ENCODE measurements at regions not wholly inside any gene's neighbourhood (a gene's known extent, or its start where the extent isn't known, plus 50 kb on each side); places are given as distances from the start of the nearest gene placed in this dataset.

GRCh38 chr3:117091676-117092075 is 382.1 kb downstream of the TUSC7 start:
- no peak for DNase-seq

GRCh38 chr3:117096549-117096948 is 387.0 kb downstream of the TUSC7 start:
- no peak for DNase-seq

GRCh38 chr3:117097351-117097750 is 387.8 kb downstream of the TUSC7 start:
- DNase-seq, result no peak

GRCh38 chr3:117101697-117102096 is 392.1 kb downstream of the TUSC7 start:
- no peak for DNase-seq

GRCh38 chr3:117102426-117102825 is 392.8 kb downstream of the TUSC7 start:
- DNase-seq, result no peak

GRCh38 chr3:117103675-117104074 is 394.1 kb downstream of the TUSC7 start:
- no peak for DNase-seq

GRCh38 chr3:117104381-117104780 is 394.8 kb downstream of the TUSC7 start:
- no peak for DNase-seq

- no peak for DNase-seq
Observed at GRCh38 chr3:117104792-117105191, 395.2 kb downstream of the TUSC7 start.

GRCh38 chr3:117105686-117106085 is 396.1 kb downstream of the TUSC7 start:
- no peak for DNase-seq

GRCh38 chr3:117106396-117106795 is 396.8 kb downstream of the TUSC7 start:
- no peak for DNase-seq

GRCh38 chr3:117107946-117108345 is 398.4 kb downstream of the TUSC7 start:
- DNase-seq, result no peak

- DNase-seq, result no peak
Observed at GRCh38 chr3:117109178-117109577, 399.6 kb downstream of the TUSC7 start.

- no peak for DNase-seq
Observed at GRCh38 chr3:117114517-117115265, 405.1 kb downstream of the TUSC7 start.

GRCh38 chr3:117117188-117117936 is 407.8 kb downstream of the TUSC7 start:
- no peak for DNase-seq

GRCh38 chr3:117118604-117119003 is 409.0 kb downstream of the TUSC7 start:
- no peak for DNase-seq

GRCh38 chr3:117120014-117120413 is 410.4 kb downstream of the TUSC7 start:
- no peak for DNase-seq

- DNase-seq, result no peak
Observed at GRCh38 chr3:117122609-117123008, 413.0 kb downstream of the TUSC7 start.

GRCh38 chr3:117126460-117126859 is 416.9 kb downstream of the TUSC7 start:
- DNase-seq, result no peak

GRCh38 chr3:117126946-117127546 is 417.5 kb downstream of the TUSC7 start:
- DNase-seq, result no peak

- DNase-seq, result no peak
Observed at GRCh38 chr3:117128133-117128532, 418.6 kb downstream of the TUSC7 start.

GRCh38 chr3:117128872-117129271 is 419.3 kb downstream of the TUSC7 start:
- DNase-seq, result no peak

GRCh38 chr3:117129516-117129915 is 419.9 kb downstream of the TUSC7 start:
- no peak for DNase-seq

GRCh38 chr3:117130222-117130621 is 420.6 kb downstream of the TUSC7 start:
- no peak for DNase-seq

- DNase-seq, result no peak
Observed at GRCh38 chr3:117131259-117131658, 421.7 kb downstream of the TUSC7 start.
